ENCODE measurements at regions not wholly inside any gene's neighbourhood (a gene's known extent, or its start where the extent isn't known, plus 50 kb on each side); places are given as distances from the start of the nearest gene placed in this dataset.

- TF ChIP-seq EZH2phosphoT487 (IDR thresholded peaks at IDR 0.05; ENCODE audit: low read length) = no peak
- TF ChIP-seq EZH2 (optimal IDR thresholded peaks at IDR 0.05; ENCODE audit: low read depth, low read length) = no peak
- TF ChIP-seq CTCF (IDR thresholded peaks at IDR 0.05; ENCODE audit: low read length) = no peak
- no peaks in the 10 kb centered on the region for H3K4me1 ChIP-seq (ENCODE audit: low read length)
- H3K4me2 ChIP-seq (ENCODE audit: low read depth, low read length) = no peak overlapping the region
- no peaks in the 10 kb centered on the region for H3K27me3 ChIP-seq (replicated peaks; ENCODE audit: insufficient read depth, low read length)
- H3K9me2 ChIP-seq (replicated peaks; ENCODE audit: insufficient read depth, low read length) = no peaks in the 10 kb centered on the region
- DNase-seq = no peak
- H3K27ac ChIP-seq (ENCODE audit: low read length) = no peak overlapping the region
- no peak overlapping the region for H3K9ac ChIP-seq (ENCODE audit: low read length)
- H3K4me3 ChIP-seq (ENCODE audit: low read length) = no peak overlapping the region
- H3K79me2 ChIP-seq (ENCODE audit: low read length) = no peaks in the 10 kb centered on the region
- H2AFZ ChIP-seq (ENCODE audit: low read length) = no peak overlapping the region
- no peaks in the 10 kb centered on the region for H3K36me3 ChIP-seq (replicated peaks; ENCODE audit: insufficient read depth, low read length)
- no peaks in the 10 kb centered on the region for H3K9me3 ChIP-seq (replicated peaks; ENCODE audit: insufficient read depth, low read length)
- no peaks in the 10 kb centered on the region for H3F3A ChIP-seq (ENCODE audit: insufficient read depth, low read length)
- H4K20me1 ChIP-seq (ENCODE audit: insufficient read depth, low read length) = no peaks in the 10 kb centered on the region
These were observed 307.0 kb upstream of the ROPN1 start for GRCh38 chr3:124298951-124299350.

DNA sequence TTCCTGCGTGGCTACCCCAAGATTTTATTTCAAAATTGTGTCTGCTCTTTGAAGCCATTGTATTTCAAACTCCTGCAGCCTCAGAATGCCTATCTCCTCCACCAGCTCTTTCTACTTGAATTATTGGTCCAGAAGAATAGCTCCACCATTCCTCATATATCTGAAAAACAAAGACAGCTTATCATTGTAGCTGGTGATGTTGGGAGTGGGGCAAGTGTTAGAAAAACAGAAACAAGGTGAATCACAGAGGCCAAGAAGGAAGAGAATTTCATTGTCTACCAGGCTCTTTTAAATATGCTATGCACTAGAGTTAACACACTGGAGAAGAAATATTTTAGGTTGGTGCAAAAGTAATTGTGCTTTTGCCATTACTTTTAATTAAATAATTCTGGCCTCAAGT lies 307.9 kb upstream of the ROPN1 start:
- Histone ChIP-seq H3K79me2 (ENCODE audit: low read length) (no peaks in the 10 kb centered on the region), H2AFZ (ENCODE audit: low read length) (no peak overlapping the region), H4K20me1 (ENCODE audit: insufficient read depth, low read length) (no peaks in the 10 kb centered on the region), H3F3A (ENCODE audit: insufficient read depth, low read length) (no peaks in the 10 kb centered on the region), H3K4me1 (ENCODE audit: low read length) (no peaks in the 10 kb centered on the region), H3K4me2 (ENCODE audit: low read depth, low read length) (no peak overlapping the region), H3K9me3 (replicated peaks; ENCODE audit: insufficient read depth, low read length) (no peaks in the 10 kb centered on the region), H3K9me2 (replicated peaks; ENCODE audit: insufficient read depth, low read length) (no peaks in the 10 kb centered on the region), H3K9ac (ENCODE audit: low read length) (no peak overlapping the region), H3K27ac (ENCODE audit: low read length) (no peak overlapping the region), H3K4me3 (ENCODE audit: low read length) (no peak overlapping the region), H3K27me3 (replicated peaks; ENCODE audit: insufficient read depth, low read length) (no peaks in the 10 kb centered on the region), H3K36me3 (replicated peaks; ENCODE audit: insufficient read depth, low read length) (no peaks in the 10 kb centered on the region)
- no peak for DNase-seq
- TF ChIP-seq EZH2 (optimal IDR thresholded peaks at IDR 0.05; ENCODE audit: low read depth, low read length) = no peak
- TF ChIP-seq EZH2phosphoT487 (IDR thresholded peaks at IDR 0.05; ENCODE audit: low read length) = no peak
- TF ChIP-seq CTCF (IDR thresholded peaks at IDR 0.05; ENCODE audit: low read length) = no peak

GRCh38 chr3:124300416-124300815 lies 308.5 kb upstream of the ROPN1 start:
- Histone ChIP-seq H3K4me3 (ENCODE audit: low read length) (no peak overlapping the region), H3K27ac (ENCODE audit: low read length) (no peak overlapping the region), H3K9me3 (replicated peaks; ENCODE audit: insufficient read depth, low read length) (no peaks in the 10 kb centered on the region), H3K79me2 (ENCODE audit: low read length) (no peaks in the 10 kb centered on the region), H3K9me2 (replicated peaks; ENCODE audit: insufficient read depth, low read length) (no peaks in the 10 kb centered on the region), H2AFZ (ENCODE audit: low read length) (no peak overlapping the region), H3K4me2 (ENCODE audit: low read depth, low read length) (no peak overlapping the region), H3K4me1 (ENCODE audit: low read length) (no peaks in the 10 kb centered on the region), H4K20me1 (ENCODE audit: insufficient read depth, low read length) (no peaks in the 10 kb centered on the region), H3K27me3 (replicated peaks; ENCODE audit: insufficient read depth, low read length) (no peaks in the 10 kb centered on the region), H3K36me3 (replicated peaks; ENCODE audit: insufficient read depth, low read length) (no peaks in the 10 kb centered on the region), H3K9ac (ENCODE audit: low read length) (no peak overlapping the region), H3F3A (ENCODE audit: insufficient read depth, low read length) (no peaks in the 10 kb centered on the region)
- TF ChIP-seq EZH2phosphoT487 (IDR thresholded peaks at IDR 0.05; ENCODE audit: low read length) (no peak), CTCF (IDR thresholded peaks at IDR 0.05; ENCODE audit: low read length) (no peak)
- DNase-seq = no peak
